Astrocyte (in vitro differentiated cells and primary cell): ENCODE measurements at regions not wholly inside any gene's neighbourhood (a gene's known extent, or its start where the extent isn't known, plus 50 kb on each side); places are given as distances from the start of the nearest gene placed in this dataset.

Source experiments
- DNase-seq: peaks from one replicate; pipeline ENCODE4 v3.0.0-alpha.2; 2010; ENCODE audit warnings: low read depth
- FAIRE-seq: peaks from 2 replicates; lab custom pipeline; 2011; peaks lifted over from hg19 to GRCh38; lab: Jason Lieb, UNC
- H2AFZ ChIP-seq: 2 replicates; pipeline ENCODE4 v1.6.0; 2012; ENCODE audit warnings: low read depth, low read length, inconsistent platforms
- H3K27ac ChIP-seq: 2 replicates; pipeline ENCODE4 v1.5.1; 2011; ENCODE audit warnings: low read depth, low read length, inconsistent platforms
- H3K27me3 ChIP-seq: 2 replicates; pipeline ENCODE4 v1.6.0; 2011; ENCODE audit warnings: low read length, inconsistent platforms; ENCODE audit not compliant: insufficient read depth
- H3K36me3 ChIP-seq: 2 replicates; pipeline ENCODE4 v1.5.1; 2011; ENCODE audit warnings: low read length, inconsistent platforms; ENCODE audit not compliant: insufficient read depth
- H3K4me1 ChIP-seq: 2 replicates; pipeline ENCODE4 v1.5.1; 2011; ENCODE audit warnings: low read length, inconsistent platforms; ENCODE audit not compliant: insufficient read depth
- H3K4me2 ChIP-seq: 2 replicates; pipeline ENCODE4 v1.6.0; 2012; ENCODE audit warnings: low read length, inconsistent platforms
- H3K4me3 ChIP-seq: 2 replicates; pipeline ENCODE4 v1.5.1; 2011; ENCODE audit warnings: low read depth, mild to moderate bottlenecking, low read length, inconsistent platforms; ENCODE audit not compliant: insufficient read depth
- H3K79me2 ChIP-seq: 2 replicates; pipeline ENCODE4 v1.6.0; 2012; ENCODE audit warnings: mild to moderate bottlenecking, low read length, inconsistent platforms; ENCODE audit not compliant: insufficient read depth
- H3K9ac ChIP-seq: 2 replicates; pipeline ENCODE4 v1.6.0; 2012; ENCODE audit warnings: mild to moderate bottlenecking, low read length, inconsistent platforms
- H3K9me3 ChIP-seq: 2 replicates; pipeline ENCODE4 v1.5.1; 2012; ENCODE audit warnings: low read depth, mild to moderate bottlenecking, low read length, inconsistent platforms; ENCODE audit not compliant: insufficient read depth
- H4K20me1 ChIP-seq: 2 replicates; pipeline ENCODE4 v1.6.0; 2012; ENCODE audit warnings: low read length, inconsistent platforms; ENCODE audit not compliant: insufficient read depth
- H3K27ac Mint-ChIP-seq: one replicate; pipeline ENCODE4 v1.8.0; 2021; ENCODE audit warnings: mild to moderate bottlenecking, mixed read lengths; ENCODE audit not compliant: unreplicated experiment
- H3K27me3 Mint-ChIP-seq: one replicate; pipeline ENCODE4 v1.8.0; 2021; ENCODE audit warnings: low read depth, mixed read lengths; ENCODE audit not compliant: unreplicated experiment
- H3K36me3 Mint-ChIP-seq: one replicate; pipeline ENCODE4 v1.8.0; 2021; ENCODE audit warnings: low read depth, mixed read lengths; ENCODE audit not compliant: unreplicated experiment
- H3K4me1 Mint-ChIP-seq: one replicate; pipeline ENCODE4 v1.8.0; 2021; ENCODE audit warnings: low read depth, mixed read lengths; ENCODE audit not compliant: unreplicated experiment
- H3K4me3 Mint-ChIP-seq: one replicate; pipeline ENCODE4 v1.8.0; 2021; ENCODE audit warnings: mild to moderate bottlenecking, moderate library complexity, mixed read lengths; ENCODE audit not compliant: unreplicated experiment
- H3K9me3 Mint-ChIP-seq: one replicate; pipeline ENCODE4 v1.8.0; 2021; ENCODE audit warnings: mild to moderate bottlenecking, mixed read lengths; ENCODE audit not compliant: unreplicated experiment
- CTCF ChIP-seq: IDR thresholded peaks from 2 replicates; pipeline ENCODE4 v1.5.1; 2011; ENCODE audit warnings: low read depth, mild to moderate bottlenecking, inconsistent platforms, low read length, moderate library complexity; ENCODE audit not compliant: insufficient read depth
- EZH2 ChIP-seq: IDR thresholded peaks from 2 replicates; pipeline ENCODE4 v1.6.1; 2012; ENCODE audit warnings: mild to moderate bottlenecking, low read length, inconsistent platforms; ENCODE audit not compliant: insufficient read depth

DNA sequence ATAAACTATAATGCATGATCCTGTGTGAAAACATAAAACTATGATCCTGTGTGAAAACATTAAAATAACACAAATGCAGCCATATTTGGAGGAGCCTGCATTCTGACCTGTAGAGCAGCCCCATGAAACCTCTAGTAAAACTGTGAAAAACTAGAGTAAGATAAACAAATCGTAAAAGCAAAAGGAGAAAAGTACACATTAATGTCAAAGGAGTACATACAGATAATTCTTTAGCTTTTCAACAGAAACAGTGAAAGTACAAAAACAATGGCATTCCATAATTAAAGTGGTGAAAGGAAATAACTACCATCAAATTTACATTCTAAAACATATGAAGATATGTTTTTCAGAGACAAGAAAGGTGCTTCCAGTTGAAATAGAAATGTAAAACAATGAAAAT lies 1267.2 kb downstream of the SLITRK1 start:
- H3K27ac ChIP-seq = no peak overlapping the region
- no peak overlapping the region for H3K9ac ChIP-seq
- no peak for FAIRE-seq
- no peak overlapping the region for H3K27ac Mint-ChIP-seq
- no peaks in the 10 kb centered on the region for H4K20me1 ChIP-seq
- H3K36me3 ChIP-seq = no peaks in the 10 kb centered on the region
- no peaks in the 10 kb centered on the region for H3K27me3 Mint-ChIP-seq
- H2AFZ ChIP-seq = no peak overlapping the region
- no peaks in the 10 kb centered on the region for H3K79me2 ChIP-seq
- no peak for TF ChIP-seq CTCF
- no peak for TF ChIP-seq EZH2
- H3K4me1 ChIP-seq = no peaks in the 10 kb centered on the region
- H3K9me3 Mint-ChIP-seq = no peaks in the 10 kb centered on the region
- H3K4me3 Mint-ChIP-seq = no peak overlapping the region
- no peak overlapping the region for H3K4me3 ChIP-seq
- H3K36me3 Mint-ChIP-seq = no peaks in the 10 kb centered on the region
- H3K27me3 ChIP-seq = no peaks in the 10 kb centered on the region
- no peak for DNase-seq
- no peaks in the 10 kb centered on the region for H3K4me1 Mint-ChIP-seq
- no peaks in the 10 kb centered on the region for H3K9me3 ChIP-seq
- H3K4me2 ChIP-seq = no peak overlapping the region

DNA sequence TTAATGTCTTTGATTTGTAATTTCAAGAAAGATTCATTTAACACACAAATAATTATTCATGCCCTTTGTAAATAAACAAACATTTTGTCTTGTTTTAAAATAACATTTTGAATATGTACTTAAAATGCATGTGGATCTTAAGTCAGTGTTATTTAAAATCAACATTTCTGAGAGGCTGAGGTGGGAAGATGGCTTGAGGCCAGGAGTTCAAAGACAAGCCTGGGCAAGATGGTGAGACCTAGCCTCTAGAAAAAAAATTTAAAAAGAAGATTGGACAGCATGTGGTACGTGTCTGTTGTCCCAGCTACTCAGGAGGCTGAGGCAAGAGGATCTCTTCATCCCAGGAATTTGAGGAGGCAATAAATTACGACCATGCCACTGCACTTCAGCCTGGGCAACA lies 1268.2 kb downstream of the SLITRK1 start:
- Histone ChIP-seq H3K27ac (no peak overlapping the region), H3K9me3 (no peaks in the 10 kb centered on the region), H4K20me1 (no peaks in the 10 kb centered on the region), H2AFZ (no peak overlapping the region), H3K4me2 (no peak overlapping the region), H3K79me2 (no peaks in the 10 kb centered on the region), H3K27me3 (no peaks in the 10 kb centered on the region), H3K36me3 (no peaks in the 10 kb centered on the region), H3K9ac (no peak overlapping the region), H3K4me3 (no peak overlapping the region), H3K4me1 (no peaks in the 10 kb centered on the region)
- H3K9me3 Mint-ChIP-seq = no peaks in the 10 kb centered on the region
- TF ChIP-seq EZH2 (no peak), CTCF (no peak)
- no peak overlapping the region for H3K27ac Mint-ChIP-seq
- no peak for DNase-seq
- no peak overlapping the region for H3K4me3 Mint-ChIP-seq
- FAIRE-seq = no peak
- H3K27me3 Mint-ChIP-seq = no peaks in the 10 kb centered on the region
- no peaks in the 10 kb centered on the region for H3K36me3 Mint-ChIP-seq
- H3K4me1 Mint-ChIP-seq = no peaks in the 10 kb centered on the region

GRCh38 chr13:82606008-82606407 lies 1276.3 kb downstream of the SLITRK1 start:
- H2AFZ ChIP-seq = no peak overlapping the region

More at GRCh38 chr13:82606008-82606407, 1276.3 kb downstream of the SLITRK1 start:
- Histone ChIP-seq H3K9me3 (no peaks in the 10 kb centered on the region), H4K20me1 (no peaks in the 10 kb centered on the region), H3K79me2 (no peaks in the 10 kb centered on the region), H3K9ac (no peak overlapping the region), H3K27ac (no peak overlapping the region), H3K27me3 (no peaks in the 10 kb centered on the region), H3K4me2 (no peak overlapping the region), H3K4me1 (no peaks in the 10 kb centered on the region), H3K36me3 (no peaks in the 10 kb centered on the region), H3K4me3 (no peak overlapping the region)
- Mint-ChIP-seq H3K27ac (no peak overlapping the region), H3K36me3 (no peaks in the 10 kb centered on the region), H3K27me3 (no peaks in the 10 kb centered on the region), H3K4me1 (no peaks in the 10 kb centered on the region), H3K4me3 (no peak overlapping the region), H3K9me3 (peaks cover 11% of the 10 kb centered on the region)
- no peak for DNase-seq
- no peak for TF ChIP-seq CTCF
- no peak for TF ChIP-seq EZH2
- FAIRE-seq = no peak
